Type B pancreatic cell (in vitro differentiated cells): ENCODE measurements at regions not wholly inside any gene's neighbourhood (a gene's known extent, or its start where the extent isn't known, plus 50 kb on each side); places are given as distances from the start of the nearest gene placed in this dataset.

Experiments used
- DNase-seq: peaks from one replicate; pipeline ENCODE4 v3.0.0; 2021; ENCODE audit warnings: mixed read lengths; ENCODE audit not compliant: unreplicated experiment; ENCODE audit errors: extremely low spot score
- H3K27ac Mint-ChIP-seq: 2 replicates; pipeline ENCODE4 v1.8.0; 2021; ENCODE audit warnings: mild to moderate bottlenecking, mixed read lengths
- H3K27me3 Mint-ChIP-seq: 2 replicates; pipeline ENCODE4 v1.8.0; 2021; ENCODE audit warnings: mixed read lengths
- H3K36me3 Mint-ChIP-seq: 2 replicates; pipeline ENCODE4 v1.8.0; 2021; ENCODE audit warnings: mixed read lengths
- H3K4me1 Mint-ChIP-seq: one replicate; pipeline ENCODE4 v1.8.0; 2021; ENCODE audit warnings: mixed read lengths; ENCODE audit not compliant: unreplicated experiment
- H3K4me3 Mint-ChIP-seq: 2 replicates; pipeline ENCODE4 v1.8.0; 2021; ENCODE audit warnings: mild to moderate bottlenecking, mixed read lengths
- H3K9me3 Mint-ChIP-seq: 2 replicates; pipeline ENCODE4 v1.8.0; 2021; ENCODE audit warnings: mixed read lengths
- TF ChIP-seq, protein P1 (sequence below): fragments of 200-600 bp; sonication (generic); conservative IDR thresholded peaks from 2 replicates; pipeline ENCODE4 v1.5.0; 2021; ENCODE audit warnings: antibody characterized with exemption, mild to moderate bottlenecking

- Mint-ChIP-seq H3K4me1 (no peaks in the 10 kb centered on the region), H3K27me3 (peaks cover 10% of the 10 kb centered on the region), H3K4me3 (no peak overlapping the region), H3K9me3 (no peaks in the 10 kb centered on the region), H3K36me3 (no peaks in the 10 kb centered on the region), H3K27ac (no peak overlapping the region)
- no peak for DNase-seq
- TF ChIP-seq, protein P1, sequence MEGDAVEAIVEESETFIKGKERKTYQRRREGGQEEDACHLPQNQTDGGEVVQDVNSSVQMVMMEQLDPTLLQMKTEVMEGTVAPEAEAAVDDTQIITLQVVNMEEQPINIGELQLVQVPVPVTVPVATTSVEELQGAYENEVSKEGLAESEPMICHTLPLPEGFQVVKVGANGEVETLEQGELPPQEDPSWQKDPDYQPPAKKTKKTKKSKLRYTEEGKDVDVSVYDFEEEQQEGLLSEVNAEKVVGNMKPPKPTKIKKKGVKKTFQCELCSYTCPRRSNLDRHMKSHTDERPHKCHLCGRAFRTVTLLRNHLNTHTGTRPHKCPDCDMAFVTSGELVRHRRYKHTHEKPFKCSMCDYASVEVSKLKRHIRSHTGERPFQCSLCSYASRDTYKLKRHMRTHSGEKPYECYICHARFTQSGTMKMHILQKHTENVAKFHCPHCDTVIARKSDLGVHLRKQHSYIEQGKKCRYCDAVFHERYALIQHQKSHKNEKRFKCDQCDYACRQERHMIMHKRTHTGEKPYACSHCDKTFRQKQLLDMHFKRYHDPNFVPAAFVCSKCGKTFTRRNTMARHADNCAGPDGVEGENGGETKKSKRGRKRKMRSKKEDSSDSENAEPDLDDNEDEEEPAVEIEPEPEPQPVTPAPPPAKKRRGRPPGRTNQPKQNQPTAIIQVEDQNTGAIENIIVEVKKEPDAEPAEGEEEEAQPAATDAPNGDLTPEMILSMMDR, result no peak
Measured at GRCh38 chr18:51753365-51754057, 556.0 kb upstream of the MEX3C start.

DNA sequence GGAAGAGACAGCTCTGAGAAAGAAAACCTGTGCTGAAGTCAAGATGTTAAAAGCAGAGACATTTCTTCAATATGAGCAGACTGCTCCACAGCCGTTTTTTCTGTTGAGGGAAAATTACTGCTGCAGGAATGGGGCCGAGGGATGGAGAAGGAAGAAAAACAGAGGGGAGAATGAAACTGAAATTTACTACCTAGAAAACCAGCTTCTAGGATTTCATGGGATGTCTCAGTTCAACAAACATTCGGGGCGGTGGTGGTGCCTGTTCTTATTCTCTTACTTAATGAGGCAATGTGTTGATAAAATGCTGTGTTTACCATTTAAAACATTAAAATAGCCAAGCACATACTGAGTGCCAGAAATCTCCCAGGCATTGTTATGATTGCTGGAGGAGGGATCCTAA lies 557.1 kb upstream of the MEX3C start:
- Mint-ChIP-seq H3K27ac (no peak overlapping the region), H3K36me3 (no peaks in the 10 kb centered on the region), H3K27me3 (peaks cover 10% of the 10 kb centered on the region), H3K4me3 (no peak overlapping the region), H3K4me1 (no peaks in the 10 kb centered on the region), H3K9me3 (no peaks in the 10 kb centered on the region)
- no peak for DNase-seq
- TF ChIP-seq, protein P1, result no peak

DNA sequence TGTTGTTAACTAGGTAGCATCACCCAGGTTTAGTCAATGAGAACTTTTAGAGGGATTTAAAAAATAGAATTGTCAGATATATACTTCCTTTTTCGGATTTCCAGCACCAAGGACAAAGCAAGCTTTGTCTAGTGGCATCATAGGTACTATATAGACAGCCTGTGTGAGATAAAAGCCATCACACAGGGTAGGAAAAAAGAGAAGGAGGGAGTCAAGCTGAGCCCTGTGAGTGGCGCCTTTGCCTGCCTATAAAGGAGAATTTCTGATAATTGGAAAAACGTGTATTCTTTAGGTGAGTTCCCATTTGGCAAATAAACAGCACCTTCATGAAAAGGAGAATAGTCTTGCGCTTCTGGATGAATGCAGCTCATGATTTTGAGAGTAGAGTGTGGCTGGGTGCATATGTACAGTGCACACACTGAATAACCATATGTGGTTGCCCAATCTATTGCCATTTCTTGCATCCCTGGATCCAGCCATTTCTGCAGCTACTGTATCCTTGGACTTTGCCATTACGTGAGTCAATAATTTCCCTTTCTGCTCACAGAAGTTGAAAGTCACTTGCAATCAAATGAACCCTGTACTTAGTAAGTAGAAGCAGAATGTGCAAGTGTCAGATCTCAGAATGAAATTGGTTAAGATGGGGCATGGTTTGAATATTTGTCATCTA lies 559.9 kb upstream of the MEX3C start:
- TF ChIP-seq, protein P1, result no peak
- no peak for DNase-seq
- no peaks in the 10 kb centered on the region for H3K4me1 Mint-ChIP-seq
- H3K36me3 Mint-ChIP-seq, result no peaks in the 10 kb centered on the region
- H3K27me3 Mint-ChIP-seq, result peaks cover 12% of the 10 kb centered on the region
- no peak overlapping the region for H3K4me3 Mint-ChIP-seq
- no peak overlapping the region for H3K27ac Mint-ChIP-seq
- no peaks in the 10 kb centered on the region for H3K9me3 Mint-ChIP-seq

DNA sequence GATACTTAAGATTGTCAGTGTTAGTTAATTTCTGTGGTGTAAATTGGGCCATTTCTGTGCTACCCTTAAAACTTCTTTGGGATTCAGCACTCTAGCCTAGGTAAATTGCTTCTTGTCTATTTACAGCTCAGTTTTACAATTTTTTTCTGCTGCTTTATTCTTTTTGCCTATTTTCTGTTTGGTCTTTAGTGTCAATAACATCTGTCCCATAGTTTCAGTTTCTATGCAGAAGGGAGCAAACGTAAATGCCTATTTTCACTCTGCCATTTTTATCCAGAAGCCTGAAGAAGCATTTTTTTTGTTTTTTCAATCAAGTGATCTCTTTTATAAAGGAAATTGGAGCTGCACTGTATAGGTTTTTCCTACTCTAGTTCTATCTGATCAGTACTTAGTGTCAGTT lies 564.9 kb upstream of the MEX3C start:
- Mint-ChIP-seq H3K27me3 (peaks cover 13% of the 10 kb centered on the region), H3K4me1 (no peaks in the 10 kb centered on the region), H3K27ac (no peak overlapping the region), H3K4me3 (no peak overlapping the region), H3K9me3 (no peaks in the 10 kb centered on the region), H3K36me3 (no peaks in the 10 kb centered on the region)
- DNase-seq, result no peak
- TF ChIP-seq, protein P1, result no peak

- Mint-ChIP-seq H3K9me3 (no peaks in the 10 kb centered on the region), H3K27me3 (peaks cover 13% of the 10 kb centered on the region), H3K4me3 (no peak overlapping the region), H3K36me3 (no peaks in the 10 kb centered on the region), H3K4me1 (no peaks in the 10 kb centered on the region), H3K27ac (no peak overlapping the region)
- DNase-seq, result no peak
- TF ChIP-seq, protein P1, result no peak
Measured at GRCh38 chr18:51765606-51766360, 568.3 kb upstream of the MEX3C start.
